ENCODE measurements at regions not wholly inside any gene's neighbourhood (a gene's known extent, or its start where the extent isn't known, plus 50 kb on each side); places are given as distances from the start of the nearest gene placed in this dataset.

DNA sequence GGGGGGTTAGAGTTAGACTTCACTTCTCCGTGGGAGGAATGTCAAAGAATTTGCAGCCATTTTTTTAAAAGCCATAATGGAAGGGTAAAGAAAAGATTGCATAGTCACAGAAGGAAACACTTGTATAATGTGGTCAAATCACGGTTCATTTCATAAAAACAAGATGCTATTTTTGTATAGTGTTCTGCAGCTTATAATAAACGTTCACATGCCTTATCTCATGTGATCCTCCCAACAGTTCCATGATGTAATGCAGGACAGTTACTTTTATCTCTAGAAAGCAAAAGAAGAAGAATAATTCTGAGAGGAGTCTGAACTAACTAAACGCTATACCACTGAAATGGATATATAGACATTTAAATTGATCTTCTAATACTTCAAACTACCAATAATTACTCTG is 71.3 kb upstream of the CAMK2D start:
- CTCF ChIA-PET: interaction anchor here (0.9 kb wide), 1 partner anchor 120 kb away, joined by 4 read pairs; no protein-coding TSS in a partner anchor
- ATAC-seq (no peak), DNase-seq (no peak)
- Mint-ChIP-seq H3K4me3 (no peak overlapping the region), H3K27me3 (peaks cover 3% of the 10 kb centered on the region), H3K27ac (no peak overlapping the region), H3K9me3 (no peaks in the 10 kb centered on the region), H3K4me1 (ENCODE audit: low read depth) (peaks cover 14% of the 10 kb centered on the region), H3K36me3 (ENCODE audit: low read depth) (no peaks in the 10 kb centered on the region)
- TF ChIP-seq, protein P1, sequence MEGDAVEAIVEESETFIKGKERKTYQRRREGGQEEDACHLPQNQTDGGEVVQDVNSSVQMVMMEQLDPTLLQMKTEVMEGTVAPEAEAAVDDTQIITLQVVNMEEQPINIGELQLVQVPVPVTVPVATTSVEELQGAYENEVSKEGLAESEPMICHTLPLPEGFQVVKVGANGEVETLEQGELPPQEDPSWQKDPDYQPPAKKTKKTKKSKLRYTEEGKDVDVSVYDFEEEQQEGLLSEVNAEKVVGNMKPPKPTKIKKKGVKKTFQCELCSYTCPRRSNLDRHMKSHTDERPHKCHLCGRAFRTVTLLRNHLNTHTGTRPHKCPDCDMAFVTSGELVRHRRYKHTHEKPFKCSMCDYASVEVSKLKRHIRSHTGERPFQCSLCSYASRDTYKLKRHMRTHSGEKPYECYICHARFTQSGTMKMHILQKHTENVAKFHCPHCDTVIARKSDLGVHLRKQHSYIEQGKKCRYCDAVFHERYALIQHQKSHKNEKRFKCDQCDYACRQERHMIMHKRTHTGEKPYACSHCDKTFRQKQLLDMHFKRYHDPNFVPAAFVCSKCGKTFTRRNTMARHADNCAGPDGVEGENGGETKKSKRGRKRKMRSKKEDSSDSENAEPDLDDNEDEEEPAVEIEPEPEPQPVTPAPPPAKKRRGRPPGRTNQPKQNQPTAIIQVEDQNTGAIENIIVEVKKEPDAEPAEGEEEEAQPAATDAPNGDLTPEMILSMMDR (IDR thresholded peaks at IDR 0.05): no peak
- POLR2A ChIA-PET: no interaction called here
- intact Hi-C loops (cut with micrococcal nuclease): no loop called here

DNA sequence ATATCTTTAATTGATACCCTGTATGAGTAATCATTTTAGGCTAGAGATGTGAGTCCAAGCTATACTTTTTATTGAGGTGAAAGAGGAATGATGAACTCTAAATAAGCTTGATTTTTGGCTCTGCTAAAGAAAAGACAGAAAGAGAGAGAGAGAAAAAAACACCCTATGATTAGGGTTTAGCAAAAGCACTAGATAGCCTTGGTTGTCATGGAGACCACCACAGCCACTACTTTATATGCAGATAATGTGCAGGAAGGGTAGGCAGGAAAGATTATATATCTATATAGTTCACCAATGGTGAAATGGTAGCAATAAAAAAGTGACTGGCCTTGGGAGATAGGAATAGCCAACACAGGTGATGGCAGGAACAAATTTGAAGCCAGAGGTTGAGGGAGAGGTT is 69.9 kb upstream of the CAMK2D start:
- ChIA-PET POLR2A (interaction anchor here (0.6 kb wide), 1 partner anchor 62 kb away, joined by 3 read pairs; no protein-coding TSS in a partner anchor), CTCF (interaction anchor here (0.6 kb wide), 1 partner anchor 10 kb away, joined by 3 read pairs; no protein-coding TSS in a partner anchor)
- Mint-ChIP-seq H3K27me3 (peaks cover 3% of the 10 kb centered on the region), H3K9me3 (no peaks in the 10 kb centered on the region), H3K4me1 (ENCODE audit: low read depth) (peaks cover 13% of the 10 kb centered on the region), H3K27ac (no peak overlapping the region), H3K4me3 (no peak overlapping the region), H3K36me3 (ENCODE audit: low read depth) (no peaks in the 10 kb centered on the region)
- peak; percentile 9 for DNase-seq
- intact Hi-C loops (cut with micrococcal nuclease): no loop called here
- no peak for ATAC-seq
- TF ChIP-seq, protein P1 (IDR thresholded peaks at IDR 0.05): no peak

DNA sequence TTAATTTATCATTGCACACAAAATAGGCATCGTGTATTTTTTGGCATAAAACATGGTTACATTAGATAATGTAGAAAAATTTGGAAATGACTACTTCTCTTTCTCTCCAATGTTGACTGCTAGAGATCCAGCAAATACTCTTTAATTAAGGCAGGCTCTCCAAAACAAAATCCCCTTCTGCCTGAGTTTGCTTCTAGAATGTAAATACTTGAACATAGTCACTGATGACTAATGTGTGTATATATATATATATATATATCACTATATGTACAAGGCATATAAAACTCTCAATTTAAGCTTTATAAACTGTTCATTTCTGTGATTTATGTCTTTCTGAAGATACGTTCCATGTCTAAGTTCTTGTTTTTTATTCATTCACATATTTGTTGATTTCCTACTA is 67.2 kb upstream of the CAMK2D start:
- no peak overlapping the region for H3K27ac Mint-ChIP-seq
- peaks cover 38% of the 10 kb centered on the region for H3K4me1 Mint-ChIP-seq (ENCODE audit: low read depth)
- intact Hi-C loops (cut with micrococcal nuclease): no loop called here
- ATAC-seq (no peak), DNase-seq (no peak)
- peaks cover 3% of the 10 kb centered on the region for H3K27me3 Mint-ChIP-seq
- no peaks in the 10 kb centered on the region for H3K36me3 Mint-ChIP-seq (ENCODE audit: low read depth)
- ChIA-PET POLR2A (no interaction called here), CTCF (no interaction called here)
- TF ChIP-seq, protein P1 (IDR thresholded peaks at IDR 0.05): no peak
- no peaks in the 10 kb centered on the region for H3K9me3 Mint-ChIP-seq
- no peak overlapping the region for H3K4me3 Mint-ChIP-seq

DNA sequence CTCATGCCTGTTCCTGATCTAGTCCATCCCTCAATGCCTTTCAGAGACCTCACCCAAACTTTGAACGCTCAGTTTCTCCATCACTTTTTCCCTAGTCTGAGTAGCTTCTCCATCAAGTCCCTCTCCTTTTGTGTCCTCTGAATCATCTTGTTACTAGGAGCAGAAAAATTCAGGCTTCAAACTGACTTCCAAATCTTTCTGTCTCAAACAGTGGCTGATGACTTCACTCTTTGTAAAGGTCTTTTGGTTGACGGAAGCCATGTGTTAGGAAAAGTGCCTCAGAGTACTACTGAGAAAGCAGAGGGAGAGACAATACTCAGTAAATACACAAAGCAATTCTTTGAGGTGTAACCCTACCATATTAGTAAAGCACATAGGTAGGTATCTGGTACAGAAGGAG is 65.7 kb upstream of the CAMK2D start:
- CTCF ChIA-PET: interaction anchor here (1.5 kb wide), 1 partner anchor 9 kb away, joined by 3 read pairs; no protein-coding TSS in a partner anchor
- no peak for ATAC-seq
- DNase-seq: no peak
- POLR2A ChIA-PET: no interaction called here
- intact Hi-C loops (cut with micrococcal nuclease): no loop called here
- Mint-ChIP-seq H3K27ac (no peak overlapping the region), H3K27me3 (peaks cover 3% of the 10 kb centered on the region), H3K4me1 (ENCODE audit: low read depth) (peaks cover 51% of the 10 kb centered on the region), H3K4me3 (no peak overlapping the region), H3K9me3 (no peaks in the 10 kb centered on the region), H3K36me3 (ENCODE audit: low read depth) (no peaks in the 10 kb centered on the region)
- TF ChIP-seq, protein P1 (IDR thresholded peaks at IDR 0.05): no peak

DNA sequence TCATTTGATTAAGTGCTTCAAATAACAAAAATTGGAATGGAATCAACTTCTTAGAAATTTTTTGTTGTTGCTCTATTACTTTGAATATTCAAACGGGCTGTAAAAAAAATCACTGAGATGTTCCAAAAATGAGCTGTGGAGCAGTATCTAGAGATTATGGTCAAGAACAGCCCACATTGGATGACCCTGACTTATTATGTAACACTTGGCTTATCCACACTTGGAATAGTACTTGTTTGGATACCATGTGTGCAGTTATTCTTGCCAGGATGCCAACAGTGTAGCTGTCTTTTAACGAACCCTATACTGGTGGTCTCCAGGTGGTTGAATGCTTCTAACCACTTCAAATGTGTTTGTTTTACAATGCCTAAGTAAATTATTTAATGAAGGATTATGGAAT is 64.9 kb upstream of the CAMK2D start:
- ATAC-seq (no peak), DNase-seq (no peak)
- no peak overlapping the region for H3K4me3 Mint-ChIP-seq
- TF ChIP-seq, protein P1 (IDR thresholded peaks at IDR 0.05): no peak
- H3K4me1 Mint-ChIP-seq (ENCODE audit: low read depth): peaks cover 55% of the 10 kb centered on the region
- intact Hi-C loops (cut with micrococcal nuclease): no loop called here
- POLR2A ChIA-PET: no interaction called here
- CTCF ChIA-PET: interaction anchor here (1.5 kb wide), 1 partner anchor 10 kb away, joined by 3 read pairs; no protein-coding TSS in a partner anchor
- H3K27me3 Mint-ChIP-seq: peaks cover 3% of the 10 kb centered on the region
- no peaks in the 10 kb centered on the region for H3K36me3 Mint-ChIP-seq (ENCODE audit: low read depth)
- no peaks in the 10 kb centered on the region for H3K9me3 Mint-ChIP-seq
- no peak overlapping the region for H3K27ac Mint-ChIP-seq

Measured in activated CD8-positive, alpha-beta T cell treated with anti-CD3 and anti-CD28 coated beads for 36 hours (primary cell).